MM.1S (cell line): ENCODE measurements at regions not wholly inside any gene's neighbourhood (a gene's known extent, or its start where the extent isn't known, plus 50 kb on each side); places are given as distances from the start of the nearest gene placed in this dataset.

Experiments used
- EZH2 ChIP-seq: fragments of 300-600 bp; sonication (generic); optimal IDR thresholded peaks from 2 replicates; pipeline ENCODE3; 2017; ENCODE audit warnings: low read depth, mild to moderate bottlenecking, antibody characterized with exemption, low read length, mixed read lengths
- TF ChIP-seq, protein P1 (sequence below): fragments of 300-600 bp; sonication (generic); IDR thresholded peaks from 2 replicates; pipeline ENCODE4 v1.5.1; 2016; ENCODE audit warnings: antibody characterized with exemption, low read length, mixed read lengths

DNA sequence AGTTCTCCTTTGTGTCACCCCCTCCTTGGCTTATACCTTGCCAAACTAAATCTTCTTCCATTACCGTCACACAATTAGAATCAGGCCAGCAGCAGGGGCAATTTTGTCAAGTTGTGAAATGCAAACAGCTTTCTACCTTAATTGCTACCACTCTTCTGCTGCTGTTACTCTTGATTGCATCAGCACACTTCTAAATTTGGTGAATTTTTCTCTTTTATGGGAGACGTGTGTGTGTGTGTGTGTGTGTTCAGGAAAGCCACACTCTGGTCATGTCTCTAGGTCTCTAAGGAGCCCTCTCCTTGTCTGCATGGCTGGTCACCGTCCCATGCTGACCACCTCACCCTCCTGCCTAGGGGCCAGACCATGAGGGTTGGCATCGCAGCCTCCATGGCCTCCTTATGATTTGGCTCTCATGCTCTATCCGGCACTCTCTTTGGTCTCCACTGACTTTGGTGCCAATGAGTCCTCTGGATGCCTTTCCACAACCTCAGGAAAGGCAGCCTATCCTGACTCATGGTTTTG, 87.7 kb downstream of the GATA6 start:
- TF ChIP-seq EZH2: no peak
- TF ChIP-seq, protein P1, sequence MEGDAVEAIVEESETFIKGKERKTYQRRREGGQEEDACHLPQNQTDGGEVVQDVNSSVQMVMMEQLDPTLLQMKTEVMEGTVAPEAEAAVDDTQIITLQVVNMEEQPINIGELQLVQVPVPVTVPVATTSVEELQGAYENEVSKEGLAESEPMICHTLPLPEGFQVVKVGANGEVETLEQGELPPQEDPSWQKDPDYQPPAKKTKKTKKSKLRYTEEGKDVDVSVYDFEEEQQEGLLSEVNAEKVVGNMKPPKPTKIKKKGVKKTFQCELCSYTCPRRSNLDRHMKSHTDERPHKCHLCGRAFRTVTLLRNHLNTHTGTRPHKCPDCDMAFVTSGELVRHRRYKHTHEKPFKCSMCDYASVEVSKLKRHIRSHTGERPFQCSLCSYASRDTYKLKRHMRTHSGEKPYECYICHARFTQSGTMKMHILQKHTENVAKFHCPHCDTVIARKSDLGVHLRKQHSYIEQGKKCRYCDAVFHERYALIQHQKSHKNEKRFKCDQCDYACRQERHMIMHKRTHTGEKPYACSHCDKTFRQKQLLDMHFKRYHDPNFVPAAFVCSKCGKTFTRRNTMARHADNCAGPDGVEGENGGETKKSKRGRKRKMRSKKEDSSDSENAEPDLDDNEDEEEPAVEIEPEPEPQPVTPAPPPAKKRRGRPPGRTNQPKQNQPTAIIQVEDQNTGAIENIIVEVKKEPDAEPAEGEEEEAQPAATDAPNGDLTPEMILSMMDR: no peak
